Brain microvascular endothelial cell (primary cell): ENCODE measurements at regions not wholly inside any gene's neighbourhood (a gene's known extent, or its start where the extent isn't known, plus 50 kb on each side); places are given as distances from the start of the nearest gene placed in this dataset.

ENCODE experiments used
- DNase-seq: peaks from one replicate; pipeline ENCODE4 v3.0.0-alpha.2; 2020
- H3K27ac ChIP-seq: fragments of 250-450 bp; sonication (Bioruptor Pico); 2 replicates; pipeline ENCODE4 v1.5.1; 2020; ENCODE audit warnings: mild to moderate bottlenecking, moderate library complexity
- H3K27me3 ChIP-seq: fragments of 250-450 bp; sonication (Bioruptor Pico); replicated peaks from 2 replicates; pipeline ENCODE4 v1.5.1; 2020; ENCODE audit warnings: mild to moderate bottlenecking
- H3K36me3 ChIP-seq: fragments of 250-450 bp; sonication (Bioruptor Pico); replicated peaks from 2 replicates; pipeline ENCODE4 v1.5.1; 2020; ENCODE audit warnings: mild to moderate bottlenecking
- H3K4me3 ChIP-seq: 2 replicates; pipeline ENCODE4 v1.5.1; 2011; ENCODE audit warnings: low read depth, mild to moderate bottlenecking, control low read depth, low read length, moderate library complexity
- CTCF ChIP-seq: IDR thresholded peaks from 2 replicates; pipeline ENCODE4 v1.5.1; 2011; ENCODE audit warnings: low read depth, mild to moderate bottlenecking, moderate library complexity, low read length, control low read depth, inconsistent platforms; ENCODE audit errors: missing control alignments
- in situ Hi-C: cut with HindIII; loops from 2 replicates; pipeline ENCODE4 v1.10.0; 2017; ENCODE audit warnings: low sequenced_read_pairs, low pct_ligation_motif_present

- Histone ChIP-seq H3K36me3 (no peaks in the 10 kb centered on the region), H3K27ac (no peak overlapping the region), H3K27me3 (no peaks in the 10 kb centered on the region), H3K4me3 (no peak overlapping the region)
- no peak for TF ChIP-seq CTCF
- in situ Hi-C loops, result no loop called here
- no peak for DNase-seq
These were observed 238.7 kb downstream of the LIG4 start for GRCh38 chr13:107976628-107977027.

- Histone ChIP-seq H3K27ac (no peak overlapping the region), H3K4me3 (no peak overlapping the region), H3K36me3 (no peaks in the 10 kb centered on the region), H3K27me3 (no peaks in the 10 kb centered on the region)
- no peak for TF ChIP-seq CTCF
- in situ Hi-C loops, result no loop called here
- DNase-seq, result no peak
These were observed 240.9 kb downstream of the LIG4 start for GRCh38 chr13:107974409-107974808.

- no peaks in the 10 kb centered on the region for H3K36me3 ChIP-seq
- H3K4me3 ChIP-seq, result no peak overlapping the region
- no peak overlapping the region for H3K27ac ChIP-seq
- TF ChIP-seq CTCF, result no peak
- no peaks in the 10 kb centered on the region for H3K27me3 ChIP-seq
- in situ Hi-C loops, result no loop called here
- no peak for DNase-seq
These were observed 245.8 kb downstream of the LIG4 start for GRCh38 chr13:107969546-107969945.

- no peak for TF ChIP-seq CTCF
- Histone ChIP-seq H3K4me3 (no peak overlapping the region), H3K27me3 (no peaks in the 10 kb centered on the region), H3K36me3 (no peaks in the 10 kb centered on the region), H3K27ac (no peak overlapping the region)
- DNase-seq, result no peak
- in situ Hi-C loops, result no loop called here
These were observed 246.9 kb downstream of the LIG4 start for GRCh38 chr13:107968470-107968869.

- no peaks in the 10 kb centered on the region for H3K36me3 ChIP-seq
- TF ChIP-seq CTCF, result no peak
- no peak for DNase-seq
- no peak overlapping the region for H3K4me3 ChIP-seq
- no peak overlapping the region for H3K27ac ChIP-seq
- in situ Hi-C loops, result no loop called here
- no peaks in the 10 kb centered on the region for H3K27me3 ChIP-seq
These were observed 250.9 kb downstream of the LIG4 start for GRCh38 chr13:107964395-107964794.

- no peaks in the 10 kb centered on the region for H3K36me3 ChIP-seq
- H3K27ac ChIP-seq, result no peak overlapping the region
- no peaks in the 10 kb centered on the region for H3K27me3 ChIP-seq
- in situ Hi-C loops, result no loop called here
- no peak for TF ChIP-seq CTCF
- DNase-seq, result no peak
- no peak overlapping the region for H3K4me3 ChIP-seq
These were observed 253.3 kb downstream of the LIG4 start for GRCh38 chr13:107961849-107962608.
